Activated CD8-positive, alpha-beta T cell treated with anti-CD3 and anti-CD28 coated beads for 36 hours (primary cell): ENCODE measurements at regions not wholly inside any gene's neighbourhood (a gene's known extent, or its start where the extent isn't known, plus 50 kb on each side); places are given as distances from the start of the nearest gene placed in this dataset.

Experiments
- ATAC-seq: fragments of 200-7000 bp; cut with Tn5 transposase; one replicate; pipeline ENCODE4 v1.10.0; 2021; ENCODE audit warnings: mild to moderate bottlenecking, moderate library complexity
- CTCF ChIA-PET: fragments of 350-600 bp; sonication (Branson Sonifier 250); formaldehyde crosslinking; loops from one replicate; lab custom pipeline; 2021; ENCODE audit warnings: antibody characterized with exemption; lab: Charles Lee
- POLR2A ChIA-PET: fragments of 350-600 bp; sonication (Branson Sonifier 250); formaldehyde crosslinking; loops from one replicate; lab custom pipeline; 2021; ENCODE audit warnings: antibody characterized with exemption; lab: Charles Lee
- DNase-seq: peaks from one replicate; pipeline ENCODE4 v3.0.0-alpha.2; 2020
- H3K27ac Mint-ChIP-seq: one replicate; pipeline ENCODE4 v1.8.0; 2021; ENCODE audit warnings: mild to moderate bottlenecking, mixed read lengths
- H3K27me3 Mint-ChIP-seq: one replicate; pipeline ENCODE4 v1.8.0; 2021; ENCODE audit warnings: mixed read lengths
- H3K36me3 Mint-ChIP-seq: one replicate; pipeline ENCODE4 v1.8.0; 2021; ENCODE audit warnings: low read depth, mixed read lengths
- H3K4me1 Mint-ChIP-seq: one replicate; pipeline ENCODE4 v1.8.0; 2021; ENCODE audit warnings: low read depth, mixed read lengths
- H3K4me3 Mint-ChIP-seq: one replicate; pipeline ENCODE4 v1.8.0; 2021; ENCODE audit warnings: mild to moderate bottlenecking, moderate library complexity, mixed read lengths
- H3K9me3 Mint-ChIP-seq: one replicate; pipeline ENCODE4 v1.8.0; 2021; ENCODE audit warnings: mixed read lengths
- CTCF ChIP-seq: fragments of 200-600 bp; IDR thresholded peaks from one replicate; pipeline ENCODE4 v1.8.0; 2022; ENCODE audit warnings: antibody characterized with exemption, mild to moderate bottlenecking
- intact Hi-C: fragments of 100-400 bp; cut with micrococcal nuclease; formaldehyde crosslinking; loops from one replicate; pipeline ENCODE4 v1.10.0; 2022

DNA sequence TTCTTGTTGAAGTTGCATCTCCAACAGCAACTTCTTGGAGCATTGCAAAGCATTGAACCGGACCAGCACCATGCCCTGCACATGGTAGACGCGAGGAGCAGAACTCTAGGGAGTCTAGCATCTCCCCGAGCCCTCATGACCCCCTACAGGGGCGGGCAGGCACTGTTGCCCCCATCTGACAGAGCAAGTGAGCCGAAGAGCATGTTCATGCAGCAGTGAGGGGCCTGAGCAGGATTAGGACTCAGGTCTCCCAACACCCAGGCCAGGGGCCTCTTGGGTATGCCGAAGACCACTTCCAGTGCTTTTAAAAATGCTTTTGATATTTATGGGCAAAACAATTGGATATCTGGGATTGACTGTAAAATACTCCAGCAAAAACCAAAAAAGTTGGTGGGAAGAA is 163.3 kb downstream of the TFCP2L1 start:
- ChIA-PET CTCF (no interaction called here), POLR2A (no interaction called here)
- no peak for ATAC-seq
- Mint-ChIP-seq H3K4me3 (no peak overlapping the region), H3K36me3 (no peaks in the 10 kb centered on the region), H3K9me3 (no peaks in the 10 kb centered on the region), H3K4me1 (no peaks in the 10 kb centered on the region), H3K27me3 (no peaks in the 10 kb centered on the region), H3K27ac (no peak overlapping the region)
- intact Hi-C loops: no loop called here
- no peak for DNase-seq
- no peak for TF ChIP-seq CTCF

DNA sequence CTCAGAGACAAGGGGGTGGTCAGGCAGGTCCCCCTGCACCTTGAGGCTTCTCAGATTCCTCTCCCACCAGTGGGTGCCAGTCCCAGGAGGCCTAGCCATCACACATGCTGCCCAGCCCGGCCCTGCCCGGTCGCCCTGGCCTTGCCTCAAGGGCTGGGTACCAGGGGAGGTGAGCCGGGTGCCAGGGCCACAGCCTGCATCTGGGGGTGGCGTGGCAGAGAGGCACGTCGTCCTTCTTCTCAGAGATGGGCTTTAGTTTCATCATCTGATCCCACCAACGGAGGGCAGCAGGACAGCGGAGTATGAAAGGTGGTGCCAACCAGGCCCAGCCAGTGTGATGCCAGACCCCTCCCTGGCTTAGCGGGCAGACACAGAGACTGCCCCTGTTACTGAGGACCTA is 161.7 kb downstream of the TFCP2L1 start:
- POLR2A ChIA-PET: no interaction called here
- CTCF ChIA-PET: no interaction called here
- no peak for ATAC-seq
- no peak for TF ChIP-seq CTCF
- Mint-ChIP-seq H3K36me3 (no peaks in the 10 kb centered on the region), H3K9me3 (no peaks in the 10 kb centered on the region), H3K27me3 (no peaks in the 10 kb centered on the region), H3K27ac (no peak overlapping the region), H3K4me1 (no peaks in the 10 kb centered on the region), H3K4me3 (no peak overlapping the region)
- intact Hi-C loops: no loop called here
- no peak for DNase-seq

DNA sequence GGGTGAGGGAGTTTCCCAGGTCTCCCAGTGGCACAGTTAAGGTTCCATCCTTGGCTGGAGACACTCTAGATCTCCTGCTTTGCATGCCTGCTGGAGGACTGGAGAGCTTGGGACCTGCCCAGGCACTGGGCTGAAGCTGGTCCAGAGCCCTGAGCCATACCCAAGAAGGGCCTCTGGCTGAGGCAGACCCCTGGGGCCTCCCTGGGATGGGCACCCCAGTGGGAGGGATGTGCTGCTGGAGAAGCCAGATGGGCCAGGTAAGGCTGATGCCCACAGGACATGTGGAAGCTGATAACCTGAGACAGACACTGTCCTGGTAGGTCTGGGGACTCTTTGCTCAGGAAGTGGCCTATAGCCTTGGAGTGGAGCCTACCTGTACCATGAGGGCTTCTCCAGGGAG is 160.7 kb downstream of the TFCP2L1 start:
- ATAC-seq (no peak), DNase-seq (no peak)
- Mint-ChIP-seq H3K4me3 (no peak overlapping the region), H3K36me3 (no peaks in the 10 kb centered on the region), H3K27me3 (no peaks in the 10 kb centered on the region), H3K9me3 (no peaks in the 10 kb centered on the region), H3K27ac (no peak overlapping the region), H3K4me1 (no peaks in the 10 kb centered on the region)
- ChIA-PET POLR2A (no interaction called here), CTCF (no interaction called here)
- intact Hi-C loops: no loop called here
- TF ChIP-seq CTCF: no peak

DNA sequence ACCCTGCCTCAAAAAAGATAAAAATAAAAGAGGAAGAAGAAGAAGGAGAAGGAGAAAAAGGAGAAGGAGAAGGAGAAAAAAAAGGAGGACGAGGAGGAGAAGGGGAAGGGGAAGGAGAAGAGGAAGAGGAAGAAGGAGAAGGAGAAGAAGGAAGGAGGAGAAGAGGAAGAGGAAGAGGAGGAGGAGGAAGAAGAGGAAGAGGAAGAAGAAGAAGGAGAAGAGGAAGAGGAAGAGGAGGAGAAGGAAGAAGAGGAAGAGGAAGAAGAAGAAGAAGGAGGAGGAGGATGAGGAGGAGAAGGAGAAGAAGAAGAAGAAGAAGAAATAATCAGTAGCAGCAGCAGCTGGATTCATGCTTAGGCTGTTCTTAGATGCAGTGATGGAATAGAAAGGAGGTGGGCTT is 159.7 kb downstream of the TFCP2L1 start:
- Mint-ChIP-seq H3K36me3 (no peaks in the 10 kb centered on the region), H3K4me1 (no peaks in the 10 kb centered on the region), H3K27ac (no peak overlapping the region), H3K9me3 (no peaks in the 10 kb centered on the region), H3K4me3 (no peak overlapping the region), H3K27me3 (no peaks in the 10 kb centered on the region)
- DNase-seq (no peak), ATAC-seq (no peak)
- ChIA-PET CTCF (no interaction called here), POLR2A (no interaction called here)
- no peak for TF ChIP-seq CTCF
- intact Hi-C loops: no loop called here

DNA sequence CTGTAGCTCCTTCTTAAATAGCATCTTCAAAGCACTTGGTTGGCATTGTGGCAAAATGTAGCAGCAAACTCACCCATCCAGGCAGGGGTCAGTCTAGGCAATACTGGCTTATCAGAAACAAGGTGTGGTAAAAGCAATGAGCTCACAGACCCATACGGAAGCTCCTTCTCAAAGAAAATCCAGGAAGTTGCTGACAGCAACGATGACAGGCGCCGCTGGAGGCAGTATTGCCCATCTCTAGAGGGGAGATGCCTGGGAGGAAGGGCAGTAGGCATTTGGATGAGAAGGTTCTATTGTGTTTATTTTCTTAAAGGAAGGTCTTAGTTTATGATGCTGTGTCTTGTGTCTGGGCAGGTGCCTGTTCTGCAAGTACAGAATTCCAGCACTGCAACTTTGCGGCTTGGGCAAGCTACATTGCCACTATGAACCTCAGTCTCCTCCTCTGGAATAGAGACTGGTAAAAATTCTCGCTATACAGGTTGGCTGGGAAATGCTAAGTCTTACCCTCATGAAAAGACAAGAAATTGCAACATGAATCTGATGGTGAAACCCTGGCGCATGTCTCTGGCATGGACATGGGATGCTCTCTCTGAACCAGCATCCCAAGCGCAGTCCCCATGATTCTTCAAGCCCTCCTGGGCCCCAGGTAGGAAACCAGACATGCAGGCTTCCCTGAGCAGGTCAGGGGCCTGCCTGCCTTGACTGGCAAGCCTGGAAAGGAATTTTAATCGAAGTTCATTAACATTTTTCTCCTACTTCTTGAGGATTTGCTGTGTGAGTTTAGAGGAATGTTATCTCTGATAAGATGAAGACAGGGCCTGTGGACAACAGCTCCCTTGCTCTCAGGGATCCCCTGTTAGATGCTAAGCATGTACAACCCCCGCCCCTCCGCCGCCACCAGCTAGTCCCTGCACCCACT is 156.0 kb downstream of the TFCP2L1 start:
- Mint-ChIP-seq H3K4me1 (no peaks in the 10 kb centered on the region), H3K27me3 (no peaks in the 10 kb centered on the region), H3K9me3 (no peaks in the 10 kb centered on the region), H3K4me3 (no peak overlapping the region), H3K36me3 (no peaks in the 10 kb centered on the region), H3K27ac (no peak overlapping the region)
- intact Hi-C loops: no loop called here
- ATAC-seq (peak; percentile 53), DNase-seq (peak; percentile 46)
- peak; percentile 24 for TF ChIP-seq CTCF
- POLR2A ChIA-PET: interaction anchor here (1.6 kb wide), 1 partner anchor 28 kb away, joined by 3 read pairs; no protein-coding TSS in a partner anchor
- CTCF ChIA-PET: interaction anchor here (0.6 to 1.6 kb wide), 13 partner anchors 17 to 258 kb away, joined by 3 to 9 read pairs (median 4); no protein-coding TSS in a partner anchor
